ENCODE measurements at regions not wholly inside any gene's neighbourhood (a gene's known extent, or its start where the extent isn't known, plus 50 kb on each side); places are given as distances from the start of the nearest gene placed in this dataset.
A peak's percentile ranks its signal among the peaks of the same experiment; 100 is the strongest.
"Not testable (repeated sequence)": the region's sequence is repeated elsewhere in the genome, so short reads cannot be mapped to it uniquely, and the experiment has no call there.

DNA sequence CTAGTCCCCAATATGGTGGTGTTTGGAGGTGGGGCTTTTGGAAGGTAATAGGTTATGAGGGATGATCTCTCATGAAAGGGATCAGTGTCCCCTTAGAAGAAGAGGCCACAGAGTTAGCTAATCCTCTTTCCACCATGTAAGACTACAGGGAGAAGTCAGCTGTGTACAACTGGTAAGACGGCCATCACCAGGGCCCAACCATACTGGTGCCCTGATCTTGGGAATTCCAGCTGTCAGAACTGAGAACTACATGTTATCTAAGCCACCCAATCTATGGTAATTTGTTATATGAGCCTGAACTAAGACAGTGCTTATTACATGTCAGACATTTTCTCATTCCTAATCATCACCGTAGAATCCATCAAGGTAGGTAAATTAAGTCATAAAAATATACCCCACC lies 77.7 kb upstream of the ZNF217 start:
- TF ChIP-seq, protein P1, sequence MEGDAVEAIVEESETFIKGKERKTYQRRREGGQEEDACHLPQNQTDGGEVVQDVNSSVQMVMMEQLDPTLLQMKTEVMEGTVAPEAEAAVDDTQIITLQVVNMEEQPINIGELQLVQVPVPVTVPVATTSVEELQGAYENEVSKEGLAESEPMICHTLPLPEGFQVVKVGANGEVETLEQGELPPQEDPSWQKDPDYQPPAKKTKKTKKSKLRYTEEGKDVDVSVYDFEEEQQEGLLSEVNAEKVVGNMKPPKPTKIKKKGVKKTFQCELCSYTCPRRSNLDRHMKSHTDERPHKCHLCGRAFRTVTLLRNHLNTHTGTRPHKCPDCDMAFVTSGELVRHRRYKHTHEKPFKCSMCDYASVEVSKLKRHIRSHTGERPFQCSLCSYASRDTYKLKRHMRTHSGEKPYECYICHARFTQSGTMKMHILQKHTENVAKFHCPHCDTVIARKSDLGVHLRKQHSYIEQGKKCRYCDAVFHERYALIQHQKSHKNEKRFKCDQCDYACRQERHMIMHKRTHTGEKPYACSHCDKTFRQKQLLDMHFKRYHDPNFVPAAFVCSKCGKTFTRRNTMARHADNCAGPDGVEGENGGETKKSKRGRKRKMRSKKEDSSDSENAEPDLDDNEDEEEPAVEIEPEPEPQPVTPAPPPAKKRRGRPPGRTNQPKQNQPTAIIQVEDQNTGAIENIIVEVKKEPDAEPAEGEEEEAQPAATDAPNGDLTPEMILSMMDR (conservative IDR thresholded peaks at IDR 0.05; ENCODE audit: control insufficient read depth, insufficient read depth, low read depth, low read length): no peak
- no peak overlapping the region for H3K4me3 ChIP-seq (ENCODE audit: control insufficient read depth, low read depth, low read length)
- no peak for DNase-seq (ENCODE audit: low read depth)

DNA sequence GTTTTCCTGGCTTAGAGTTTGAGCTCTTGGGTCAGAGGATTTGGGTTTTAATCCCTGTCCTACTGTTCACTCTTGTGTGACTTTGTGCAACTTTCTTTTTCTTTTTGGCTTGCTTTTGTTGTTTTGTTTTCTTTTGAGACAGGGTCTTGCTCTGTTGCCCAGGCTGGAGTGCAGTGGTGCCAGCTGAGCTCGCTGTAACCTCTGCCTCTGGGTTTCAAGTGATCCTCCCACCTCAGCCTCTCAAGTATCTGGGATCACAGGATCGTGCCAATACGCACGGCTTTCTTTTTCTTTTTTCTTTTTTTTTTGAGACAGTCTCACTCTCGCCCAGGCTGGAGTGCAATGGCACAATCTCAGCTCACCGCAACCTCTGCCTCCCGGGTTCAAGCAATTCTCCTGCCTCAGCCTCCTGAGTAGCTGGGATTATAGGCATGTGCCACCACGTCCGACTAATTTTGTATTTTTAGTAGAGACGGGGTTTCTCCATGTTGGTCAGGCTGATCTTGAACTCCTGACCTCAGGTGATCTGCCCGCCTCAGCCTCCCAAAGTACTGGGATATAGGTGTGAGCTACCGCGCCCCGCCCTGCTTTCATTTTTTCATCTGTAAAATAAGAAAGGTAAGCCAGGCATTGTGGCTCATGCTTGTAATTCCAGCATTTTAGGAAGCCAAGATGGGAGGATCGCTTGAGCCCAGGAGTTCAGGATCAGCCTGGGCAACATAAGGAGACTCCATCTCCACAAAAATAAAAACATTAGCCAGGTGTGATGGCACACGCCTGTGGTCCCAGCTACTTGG lies 76.1 kb upstream of the ZNF217 start:
- H3K4me3 ChIP-seq (ENCODE audit: control insufficient read depth, low read depth, low read length); DNase-seq (ENCODE audit: low read depth): not testable (repeated sequence)

DNA sequence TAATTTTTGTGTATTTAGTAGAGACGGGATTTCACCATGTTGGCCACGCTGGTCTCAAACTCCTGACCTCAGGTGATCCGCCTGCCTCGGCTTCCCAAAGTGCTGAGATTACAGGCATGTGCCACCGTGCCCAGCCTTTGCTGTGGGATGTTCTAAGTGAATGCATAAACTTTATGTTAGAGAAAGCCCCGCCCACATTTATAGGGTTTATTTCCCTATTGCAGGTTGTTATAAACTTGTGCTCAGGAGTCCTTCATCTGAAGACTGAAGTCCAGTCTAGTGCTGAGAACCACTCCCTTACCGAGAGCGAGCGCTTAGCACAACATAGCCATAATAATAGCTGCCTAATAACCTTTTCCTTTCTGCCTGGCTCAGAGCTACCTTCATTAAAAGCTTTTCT lies 75.4 kb upstream of the ZNF217 start:
- TF ChIP-seq, protein P1 (conservative IDR thresholded peaks at IDR 0.05; ENCODE audit: control insufficient read depth, insufficient read depth, low read depth, low read length): no peak
- H3K4me3 ChIP-seq (ENCODE audit: control insufficient read depth, low read depth, low read length): no peak overlapping the region
- no peak for DNase-seq (ENCODE audit: low read depth)

DNA sequence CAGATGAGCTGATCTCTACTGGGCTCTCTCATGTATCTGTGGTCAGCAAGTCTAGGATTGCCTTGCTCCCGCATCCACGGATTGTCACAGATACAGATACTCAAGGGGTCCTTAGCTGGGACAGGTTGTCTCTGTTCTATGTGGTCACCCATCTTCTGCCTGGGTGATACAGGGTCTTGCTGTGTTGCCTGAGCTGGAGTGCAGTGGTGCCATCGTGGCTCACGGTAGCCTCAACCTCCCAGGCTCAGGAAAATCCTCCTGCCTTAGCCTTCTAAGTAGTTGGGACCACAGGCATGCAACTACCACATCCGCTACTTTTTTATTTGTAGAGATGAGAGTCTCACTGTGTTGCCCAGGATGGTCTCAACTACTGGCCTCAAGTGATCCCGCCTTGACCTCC lies 72.5 kb upstream of the ZNF217 start:
- TF ChIP-seq, protein P1 (conservative IDR thresholded peaks at IDR 0.05; ENCODE audit: control insufficient read depth, insufficient read depth, low read depth, low read length): no peak
- H3K4me3 ChIP-seq (ENCODE audit: control insufficient read depth, low read depth, low read length): no peak overlapping the region

DNA sequence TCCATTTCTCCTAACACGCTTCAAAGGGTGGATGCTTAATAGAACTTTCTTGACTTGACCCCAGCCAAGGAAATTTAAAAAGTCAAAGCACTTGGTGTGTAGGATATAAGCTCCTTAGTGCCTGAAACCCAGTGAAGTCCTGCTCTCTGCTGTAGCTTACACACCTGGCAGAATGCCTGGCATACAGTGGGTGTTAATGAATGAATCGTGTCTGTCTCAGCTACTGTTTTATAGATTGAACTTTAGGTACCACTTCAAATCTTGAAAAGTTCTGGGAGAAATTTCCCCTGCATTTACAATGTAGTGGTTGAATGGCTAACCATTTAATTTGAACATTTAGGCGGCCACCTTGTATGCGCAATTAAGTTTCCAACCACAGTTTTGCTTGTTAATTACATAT lies 70.5 kb upstream of the ZNF217 start:
- H3K4me3 ChIP-seq (ENCODE audit: control insufficient read depth, low read depth, low read length): no peak overlapping the region
- TF ChIP-seq, protein P1 (conservative IDR thresholded peaks at IDR 0.05; ENCODE audit: control insufficient read depth, insufficient read depth, low read depth, low read length): no peak

More for the DNA sequence above, 72.5 kb upstream of the ZNF217 start:
- no peak for DNase-seq (ENCODE audit: low read depth)

DNA sequence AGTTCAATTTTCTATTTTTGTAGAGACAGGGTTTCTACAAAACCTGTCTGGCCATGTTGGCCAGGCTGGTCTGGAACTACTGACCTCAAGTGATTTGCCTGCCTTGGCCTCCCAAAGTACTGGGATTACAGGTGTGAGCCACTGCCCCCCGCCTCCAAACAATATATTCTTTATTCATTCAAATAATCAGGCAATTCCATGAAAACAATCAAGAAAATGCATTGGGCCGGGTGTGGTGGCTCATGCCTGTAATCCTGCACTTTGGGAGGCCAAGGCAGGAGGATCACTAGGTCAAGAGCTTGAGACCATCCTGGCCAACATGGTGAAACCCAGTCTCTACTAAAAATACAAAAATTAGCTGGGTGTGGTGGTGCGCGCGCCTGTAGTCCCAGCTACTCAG lies 69.9 kb upstream of the ZNF217 start:
- H3K4me3 ChIP-seq (ENCODE audit: control insufficient read depth, low read depth, low read length); DNase-seq (ENCODE audit: low read depth): not testable (repeated sequence)

More for the DNA sequence above, 70.5 kb upstream of the ZNF217 start:
- no peak for DNase-seq (ENCODE audit: low read depth)

DNA sequence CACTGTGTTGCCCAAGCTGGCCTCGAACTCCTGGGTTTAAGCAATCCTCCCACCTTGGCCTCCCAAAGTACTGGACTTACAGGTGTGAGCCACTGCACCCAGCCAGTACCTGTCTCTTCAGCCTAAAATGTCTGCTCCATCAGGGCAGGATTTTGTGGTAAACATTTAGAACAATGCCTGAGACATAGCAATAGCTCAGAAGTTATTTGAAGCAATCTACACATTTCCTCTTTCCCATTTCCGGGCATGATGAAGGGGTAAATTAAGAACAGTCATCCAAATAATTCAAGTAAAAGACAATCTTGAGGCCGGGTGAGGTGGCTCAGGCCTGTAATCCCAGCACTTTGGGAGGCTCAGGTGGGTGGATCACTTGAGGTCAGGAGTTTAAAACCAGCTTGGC lies 69.0 kb upstream of the ZNF217 start:
- DNase-seq (ENCODE audit: low read depth): no peak
- H3K4me3 ChIP-seq (ENCODE audit: control insufficient read depth, low read depth, low read length): no peak overlapping the region
- TF ChIP-seq, protein P1 (conservative IDR thresholded peaks at IDR 0.05; ENCODE audit: control insufficient read depth, insufficient read depth, low read depth, low read length): no peak

DNA sequence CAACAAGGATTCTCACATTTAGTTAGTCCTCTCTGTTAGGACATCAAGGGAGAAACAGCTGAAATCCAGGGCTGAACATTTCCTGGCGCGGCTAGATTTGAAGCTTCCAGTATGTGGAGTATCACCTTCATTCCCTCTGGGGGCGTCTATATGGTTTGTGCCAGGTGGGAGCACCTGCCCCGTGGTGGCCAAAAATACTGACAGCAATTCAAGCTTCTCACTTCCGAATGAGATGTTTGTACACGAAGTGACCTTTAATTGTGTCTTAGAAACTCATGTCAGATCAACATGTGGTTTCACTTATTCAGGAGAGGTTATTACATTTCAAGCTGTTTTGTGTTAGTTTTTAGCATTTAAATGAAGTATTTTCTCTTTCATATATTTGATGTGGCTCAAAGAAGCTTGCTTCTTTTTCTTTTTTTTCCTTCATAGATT lies 67.3 kb upstream of the ZNF217 start:
- DNase-seq (ENCODE audit: low read depth): peak; percentile 59
- H3K4me3 ChIP-seq (ENCODE audit: control insufficient read depth, low read depth, low read length): no peak overlapping the region
- TF ChIP-seq, protein P1 (conservative IDR thresholded peaks at IDR 0.05; ENCODE audit: control insufficient read depth, insufficient read depth, low read depth, low read length): no peak

All from fibroblast of mammary gland (primary cell).